ENCODE measurements at regions not wholly inside any gene's neighbourhood (a gene's known extent, or its start where the extent isn't known, plus 50 kb on each side); places are given as distances from the start of the nearest gene placed in this dataset.

DNA sequence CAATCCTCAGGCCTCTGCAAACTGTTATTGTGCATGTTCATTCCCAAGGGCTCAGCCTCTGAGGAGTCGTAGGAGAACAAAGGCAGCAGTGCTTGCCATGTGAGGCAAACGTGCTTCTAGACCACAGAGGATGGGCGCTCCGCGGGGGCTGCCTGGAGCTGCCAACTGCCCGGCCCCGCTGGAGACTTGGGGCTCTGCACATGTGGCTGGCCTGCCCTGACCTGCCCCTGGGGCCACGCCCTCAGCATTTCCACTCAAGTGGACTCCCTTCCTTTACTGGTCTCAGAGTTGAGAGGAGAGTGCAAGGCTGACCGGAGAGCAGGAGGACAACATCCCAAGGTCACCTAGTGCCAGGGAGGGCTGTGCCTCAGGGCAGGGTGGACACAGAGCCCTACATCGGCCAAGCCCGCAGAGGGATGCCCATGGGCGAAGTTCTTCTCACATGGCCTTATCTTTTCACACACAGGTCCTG is 222.3 kb upstream of the ZNF32 start:
- Histone ChIP-seq H3K4me3 (ENCODE audit: low read depth, low read length) (no peak overlapping the region), H3K27me3 (ENCODE audit: control insufficient read depth, insufficient read depth, low read length) (no peaks in the 10 kb centered on the region), H3K36me3 (ENCODE audit: control insufficient read depth, insufficient read depth, low read length) (no peaks in the 10 kb centered on the region)
- DNase-seq (ENCODE audit: low read depth) = no peak
- TF ChIP-seq, protein P1, sequence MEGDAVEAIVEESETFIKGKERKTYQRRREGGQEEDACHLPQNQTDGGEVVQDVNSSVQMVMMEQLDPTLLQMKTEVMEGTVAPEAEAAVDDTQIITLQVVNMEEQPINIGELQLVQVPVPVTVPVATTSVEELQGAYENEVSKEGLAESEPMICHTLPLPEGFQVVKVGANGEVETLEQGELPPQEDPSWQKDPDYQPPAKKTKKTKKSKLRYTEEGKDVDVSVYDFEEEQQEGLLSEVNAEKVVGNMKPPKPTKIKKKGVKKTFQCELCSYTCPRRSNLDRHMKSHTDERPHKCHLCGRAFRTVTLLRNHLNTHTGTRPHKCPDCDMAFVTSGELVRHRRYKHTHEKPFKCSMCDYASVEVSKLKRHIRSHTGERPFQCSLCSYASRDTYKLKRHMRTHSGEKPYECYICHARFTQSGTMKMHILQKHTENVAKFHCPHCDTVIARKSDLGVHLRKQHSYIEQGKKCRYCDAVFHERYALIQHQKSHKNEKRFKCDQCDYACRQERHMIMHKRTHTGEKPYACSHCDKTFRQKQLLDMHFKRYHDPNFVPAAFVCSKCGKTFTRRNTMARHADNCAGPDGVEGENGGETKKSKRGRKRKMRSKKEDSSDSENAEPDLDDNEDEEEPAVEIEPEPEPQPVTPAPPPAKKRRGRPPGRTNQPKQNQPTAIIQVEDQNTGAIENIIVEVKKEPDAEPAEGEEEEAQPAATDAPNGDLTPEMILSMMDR (IDR thresholded peaks at IDR 0.05; ENCODE audit: insufficient read depth, low read length, poor library complexity, severe bottlenecking) = no peak

DNA sequence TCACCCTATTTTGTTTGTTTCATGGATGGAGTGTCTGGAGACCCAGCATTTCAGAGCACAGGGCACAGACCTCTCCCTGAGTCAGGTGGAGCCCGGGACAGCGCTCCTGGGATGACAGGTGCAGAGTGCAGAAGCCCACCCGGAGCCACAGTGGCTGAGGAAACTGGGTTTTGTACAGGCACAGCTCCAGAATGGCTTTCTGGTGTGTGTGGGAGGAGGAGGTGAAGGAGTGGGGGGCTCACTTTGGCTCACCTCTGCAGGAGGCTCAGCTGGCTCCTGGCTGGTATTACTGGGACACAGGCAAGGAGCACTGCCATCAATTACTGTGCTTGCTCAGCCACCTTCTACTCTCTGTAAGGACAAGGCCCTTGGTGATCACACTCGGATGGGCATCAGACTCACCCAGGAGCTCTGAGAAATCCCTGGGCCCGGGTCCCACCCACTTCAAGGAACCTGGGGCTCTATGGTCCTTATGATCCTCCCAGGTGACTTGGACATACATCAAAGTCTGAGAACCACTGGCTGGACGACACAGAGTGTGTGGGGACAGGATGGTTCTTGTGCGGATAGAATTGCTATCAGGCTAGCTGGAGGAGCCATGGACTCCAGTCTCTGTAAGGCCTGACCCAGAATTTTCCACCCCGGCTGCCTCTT is 221.1 kb upstream of the ZNF32 start:
- TF ChIP-seq, protein P1 (IDR thresholded peaks at IDR 0.05; ENCODE audit: insufficient read depth, low read length, poor library complexity, severe bottlenecking) = no peak
- DNase-seq (ENCODE audit: low read depth) = no peak
- Histone ChIP-seq H3K4me3 (ENCODE audit: low read depth, low read length) (no peak overlapping the region), H3K36me3 (ENCODE audit: control insufficient read depth, insufficient read depth, low read length) (no peaks in the 10 kb centered on the region), H3K27me3 (ENCODE audit: control insufficient read depth, insufficient read depth, low read length) (no peaks in the 10 kb centered on the region)

DNA sequence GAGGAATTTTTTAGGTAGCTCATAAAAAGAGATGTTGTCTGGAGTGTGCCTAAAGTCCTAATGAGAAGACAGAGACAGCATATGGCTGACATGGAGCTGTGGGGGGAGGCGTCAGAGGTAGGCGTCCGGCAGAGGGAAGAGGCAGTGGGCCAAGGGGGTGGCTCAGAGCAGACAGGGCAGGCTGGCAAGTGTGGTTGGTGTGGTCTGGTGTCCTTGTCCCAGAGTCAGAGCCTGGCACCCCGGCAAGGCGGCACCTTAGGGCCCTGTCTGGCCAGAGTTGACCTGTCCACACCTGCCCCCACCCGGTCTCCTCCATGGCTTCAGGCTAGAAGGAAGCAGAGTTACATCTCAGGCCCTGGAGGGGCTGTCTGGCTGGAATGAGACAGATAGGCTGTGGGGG is 220.3 kb upstream of the ZNF32 start:
- no peak for DNase-seq (ENCODE audit: low read depth)
- H3K4me3 ChIP-seq (ENCODE audit: low read depth, low read length) = no peak overlapping the region
- H3K27me3 ChIP-seq (ENCODE audit: control insufficient read depth, insufficient read depth, low read length) = no peaks in the 10 kb centered on the region
- TF ChIP-seq, protein P1 (IDR thresholded peaks at IDR 0.05; ENCODE audit: insufficient read depth, low read length, poor library complexity, severe bottlenecking) = no peak
- H3K36me3 ChIP-seq (ENCODE audit: control insufficient read depth, insufficient read depth, low read length) = no peaks in the 10 kb centered on the region

DNA sequence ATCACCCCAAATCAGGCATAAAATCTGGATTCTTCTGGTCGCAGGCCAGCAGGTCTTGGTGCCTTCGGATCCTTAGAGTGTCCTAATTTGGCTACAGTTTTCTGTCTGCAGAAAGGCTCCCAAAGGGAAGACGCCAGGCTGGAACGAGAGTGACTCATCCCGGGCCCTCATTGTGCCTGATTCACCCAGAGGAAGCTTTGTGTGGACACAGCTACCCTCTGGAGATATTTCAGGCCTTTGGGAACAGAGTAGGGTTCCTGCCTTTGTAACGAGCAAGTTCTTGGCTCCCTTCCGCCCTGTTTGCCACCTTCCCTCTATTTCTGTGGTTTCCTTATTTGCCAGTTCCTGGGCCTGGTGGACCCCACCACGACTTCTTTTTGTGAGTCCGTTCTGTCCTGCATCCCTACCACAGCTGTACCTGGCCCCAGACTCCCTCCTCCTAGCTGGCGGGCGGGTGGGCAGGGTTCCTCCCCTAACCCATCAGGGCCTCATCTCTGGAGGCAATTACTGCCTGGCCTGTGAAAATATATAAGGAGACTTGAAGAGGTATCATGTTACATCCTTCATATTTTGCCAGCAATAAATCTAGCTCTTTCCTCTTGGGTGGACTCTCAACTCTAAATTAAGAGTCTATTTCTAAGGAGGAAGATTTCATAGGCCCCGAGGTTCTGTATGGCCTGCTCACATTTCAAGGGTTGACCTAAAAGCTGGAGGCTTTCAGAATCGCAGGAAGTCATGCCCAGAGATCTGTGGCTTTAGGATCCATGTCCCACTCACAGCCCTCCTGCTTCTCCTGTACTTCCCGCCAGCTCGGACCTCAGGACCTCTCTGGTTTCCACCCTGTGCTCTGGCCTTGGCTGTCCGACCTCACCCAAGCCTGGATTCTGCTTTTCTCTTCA is 219.2 kb upstream of the ZNF32 start:
- no peaks in the 10 kb centered on the region for H3K27me3 ChIP-seq (ENCODE audit: control insufficient read depth, insufficient read depth, low read length)
- H3K36me3 ChIP-seq (ENCODE audit: control insufficient read depth, insufficient read depth, low read length) = no peaks in the 10 kb centered on the region
- no peak for DNase-seq (ENCODE audit: low read depth)
- TF ChIP-seq, protein P1 (IDR thresholded peaks at IDR 0.05; ENCODE audit: insufficient read depth, low read length, poor library complexity, severe bottlenecking) = no peak
- no peak overlapping the region for H3K4me3 ChIP-seq (ENCODE audit: low read depth, low read length)

DNA sequence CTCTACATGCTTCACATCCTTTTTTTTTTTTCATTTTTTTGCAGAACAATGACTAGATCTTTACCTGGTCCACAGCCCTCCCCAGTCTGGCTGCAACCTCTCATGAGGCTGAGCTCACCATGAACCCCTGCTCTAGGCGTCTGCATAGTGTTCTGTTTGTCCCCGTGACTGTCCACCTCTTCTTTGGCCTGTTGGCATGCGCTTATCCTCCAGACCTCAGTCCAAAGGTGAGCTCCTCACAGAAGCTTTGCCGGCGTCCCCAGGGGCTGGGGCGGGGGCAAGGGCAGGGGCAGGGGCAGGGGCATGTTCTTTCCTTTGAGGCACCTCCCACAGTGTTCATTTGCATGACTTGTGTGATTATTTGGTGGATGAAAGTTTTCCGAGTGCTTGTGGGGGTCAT is 218.4 kb upstream of the ZNF32 start:
- no peak overlapping the region for H3K4me3 ChIP-seq (ENCODE audit: low read depth, low read length)
- H3K27me3 ChIP-seq (ENCODE audit: control insufficient read depth, insufficient read depth, low read length) = no peaks in the 10 kb centered on the region
- TF ChIP-seq, protein P1 (IDR thresholded peaks at IDR 0.05; ENCODE audit: insufficient read depth, low read length, poor library complexity, severe bottlenecking) = no peak
- DNase-seq (ENCODE audit: low read depth) = no peak
- H3K36me3 ChIP-seq (ENCODE audit: control insufficient read depth, insufficient read depth, low read length) = no peaks in the 10 kb centered on the region

Data from kidney epithelial cell (primary cell).